IPS-20b (cell line): ENCODE measurements at regions not wholly inside any gene's neighbourhood (a gene's known extent, or its start where the extent isn't known, plus 50 kb on each side); places are given as distances from the start of the nearest gene placed in this dataset.
"Not testable (repeated sequence)": the region's sequence is repeated elsewhere in the genome, so short reads cannot be mapped to it uniquely, and the experiment has no call there.

ENCODE experiments used
- H3K27ac ChIP-seq: one replicate; pipeline ENCODE4 v1.5.1; 2013; ENCODE audit warnings: low read length
- H3K27me3 ChIP-seq: 2 replicates; pipeline ENCODE4 v1.6.1; 2013; ENCODE audit warnings: mild to moderate bottlenecking, low read length, inconsistent platforms; ENCODE audit not compliant: insufficient read depth
- H3K36me3 ChIP-seq: 2 replicates; pipeline ENCODE4 v1.6.1; 2013; ENCODE audit warnings: low read depth, mild to moderate bottlenecking, inconsistent platforms, low read length, moderate library complexity; ENCODE audit not compliant: insufficient read depth
- H3K4me1 ChIP-seq: 2 replicates; pipeline ENCODE4 v1.6.1; 2013; ENCODE audit warnings: mild to moderate bottlenecking, control low read depth, inconsistent platforms, low read length, moderate library complexity; ENCODE audit not compliant: insufficient read depth
- H3K4me3 ChIP-seq: 2 replicates; pipeline ENCODE4 v1.5.1; 2013; ENCODE audit warnings: mild to moderate bottlenecking, low read length, inconsistent platforms
- H3K9ac ChIP-seq: 2 replicates; pipeline ENCODE4 v1.6.1; 2013; ENCODE audit warnings: low read depth, mild to moderate bottlenecking, inconsistent platforms, low read length, moderate library complexity
- H3K9me3 ChIP-seq: 2 replicates; pipeline ENCODE4 v1.6.1; 2013; ENCODE audit warnings: mild to moderate bottlenecking, low read depth, low read length, inconsistent platforms; ENCODE audit not compliant: insufficient read depth

DNA sequence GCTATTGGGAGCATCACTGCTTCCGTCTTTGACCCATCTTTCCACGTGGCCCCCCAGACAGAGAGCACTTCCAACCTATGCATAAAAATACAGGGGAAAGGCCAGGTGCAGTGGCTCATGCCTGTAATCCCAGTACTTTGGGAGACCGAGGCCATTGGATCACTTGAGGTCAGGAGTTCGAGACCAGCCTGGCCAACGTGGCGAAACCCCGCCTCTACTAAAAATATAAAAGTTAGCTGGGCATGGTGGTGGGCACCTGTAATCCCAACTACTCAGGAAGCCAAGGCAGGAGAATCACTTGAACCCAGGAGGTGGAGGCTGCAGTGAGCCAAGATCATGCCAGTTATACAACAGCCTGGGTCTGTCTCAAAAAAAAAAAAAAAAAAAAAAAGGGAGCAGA, 55.9 kb upstream of the URI1 start:
- H3K27me3 ChIP-seq, H3K4me1 ChIP-seq, H3K27ac ChIP-seq, H3K36me3 ChIP-seq, H3K4me3 ChIP-seq, H3K9ac ChIP-seq, H3K9me3 ChIP-seq: not testable (repeated sequence)

GRCh38 chr19:29886586-29886985, 55.5 kb upstream of the URI1 start:
- H3K9ac ChIP-seq, result no peak overlapping the region
- peaks cover 7% of the 10 kb centered on the region; the same call in 1 of the 2 replicates for H3K4me1 ChIP-seq
- H3K27me3 ChIP-seq, result no peaks in the 10 kb centered on the region
- no peak overlapping the region for H3K4me3 ChIP-seq
- no peak overlapping the region for H3K27ac ChIP-seq
- no peaks in the 10 kb centered on the region for H3K9me3 ChIP-seq
- H3K36me3 ChIP-seq, result no peaks in the 10 kb centered on the region

DNA sequence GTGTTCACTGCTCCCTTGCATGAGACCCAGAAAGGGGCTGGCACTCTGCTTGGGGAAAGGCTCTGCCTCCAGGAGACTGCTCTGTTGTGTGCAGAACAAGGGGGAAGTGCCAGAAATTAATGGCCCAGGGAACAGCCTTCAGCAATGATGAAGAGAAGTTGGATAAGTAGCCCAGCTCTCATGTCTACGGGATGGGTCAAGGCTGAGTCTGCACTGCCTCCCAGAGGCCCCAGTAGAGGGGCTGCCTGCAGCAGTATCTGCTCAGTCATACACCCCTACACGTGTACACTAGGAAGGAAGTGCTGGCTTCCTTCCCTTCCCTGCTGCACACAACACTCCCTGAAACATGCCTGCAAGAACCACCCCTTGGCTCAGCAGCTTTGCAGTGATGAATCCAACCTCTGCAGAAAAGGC, 54.6 kb upstream of the URI1 start:
- Histone ChIP-seq H3K9me3 (no peaks in the 10 kb centered on the region), H3K36me3 (no peaks in the 10 kb centered on the region), H3K27ac (no peak overlapping the region), H3K4me1 (peaks cover 6% of the 10 kb centered on the region; the same call in 1 of the 2 replicates), H3K4me3 (no peak overlapping the region), H3K27me3 (no peaks in the 10 kb centered on the region), H3K9ac (no peak overlapping the region)

DNA sequence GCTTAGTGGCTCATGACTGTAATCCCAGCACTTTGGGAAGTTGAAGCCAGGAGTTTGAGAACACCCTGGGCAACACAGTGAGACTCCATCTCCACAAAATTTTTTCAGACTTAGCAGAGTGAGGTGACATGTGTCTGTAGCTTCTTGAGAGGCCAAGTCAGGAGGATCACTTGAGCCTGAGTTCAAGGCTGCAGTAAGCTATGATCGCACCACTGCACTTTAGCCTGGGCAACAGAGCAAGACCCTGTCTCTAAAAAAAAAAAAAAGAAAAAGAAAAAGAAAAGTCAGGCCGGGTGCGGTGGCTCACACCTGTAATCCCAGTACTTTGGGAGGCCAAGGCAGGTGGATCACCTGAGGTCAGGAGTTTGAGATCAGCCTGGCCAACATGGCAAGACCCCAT, 54.0 kb upstream of the URI1 start:
- not testable (repeated sequence) for H3K36me3 ChIP-seq, H3K4me1 ChIP-seq, H3K9me3 ChIP-seq, H3K9ac ChIP-seq, H3K27ac ChIP-seq, H3K27me3 ChIP-seq, H3K4me3 ChIP-seq

- Histone ChIP-seq H3K27ac (no peak overlapping the region), H3K9me3 (no peaks in the 10 kb centered on the region), H3K4me1 (no peaks in the 10 kb centered on the region), H3K9ac (no peak overlapping the region), H3K27me3 (no peaks in the 10 kb centered on the region), H3K36me3 (no peaks in the 10 kb centered on the region), H3K4me3 (no peak overlapping the region)
These were observed 52.3 kb upstream of the URI1 start for GRCh38 chr19:29889702-29890101.

- H3K27ac ChIP-seq, result no peak overlapping the region
- H3K4me3 ChIP-seq, result no peak overlapping the region
- no peaks in the 10 kb centered on the region for H3K9me3 ChIP-seq
- H3K27me3 ChIP-seq, result no peaks in the 10 kb centered on the region
- no peaks in the 10 kb centered on the region for H3K4me1 ChIP-seq
- no peaks in the 10 kb centered on the region for H3K36me3 ChIP-seq
- H3K9ac ChIP-seq, result no peak overlapping the region
These were observed 51.6 kb upstream of the URI1 start for GRCh38 chr19:29890392-29890791.
